Karpas-422 (cell line): ENCODE measurements at regions not wholly inside any gene's neighbourhood (a gene's known extent, or its start where the extent isn't known, plus 50 kb on each side); places are given as distances from the start of the nearest gene placed in this dataset.

Source experiments
- DNase-seq: peaks from one replicate; pipeline ENCODE4 v3.0.0-alpha.2; 2015
- H2AFZ ChIP-seq: fragments of 200-600 bp; sonication (generic); 2 replicates; pipeline ENCODE4 v1.6.1; 2014; ENCODE audit warnings: antibody characterized with exemption, low read length, mixed read lengths
- H3K27ac ChIP-seq: fragments of 200-600 bp; sonication (generic); 2 replicates; pipeline ENCODE4 v1.5.1; 2014; ENCODE audit warnings: mild to moderate bottlenecking, low read length, moderate library complexity
- H3K27me3 ChIP-seq: fragments of 200-600 bp; sonication (generic); 2 replicates; pipeline ENCODE4 v1.6.1; 2014; ENCODE audit warnings: low read length, mixed read lengths
- H3K36me3 ChIP-seq: fragments of 200-600 bp; sonication (generic); 2 replicates; pipeline ENCODE4 v1.6.1; 2014; ENCODE audit warnings: low read length, mixed read lengths; ENCODE audit not compliant: insufficient read depth
- H3K4me1 ChIP-seq: fragments of 200-600 bp; sonication (generic); 2 replicates; pipeline ENCODE4 v1.6.1; 2014; ENCODE audit warnings: mild to moderate bottlenecking, low read length, mixed read lengths
- H3K4me2 ChIP-seq: fragments of 200-600 bp; sonication (generic); 2 replicates; pipeline ENCODE4 v1.6.1; 2014; ENCODE audit warnings: low read length, low read depth, mild to moderate bottlenecking; ENCODE audit not compliant: poor library complexity, severe bottlenecking
- H3K4me3 ChIP-seq: fragments of 200-600 bp; sonication (generic); 2 replicates; pipeline ENCODE4 v1.5.1; 2014; ENCODE audit warnings: mild to moderate bottlenecking, antibody characterized with exemption, low read length, mixed read lengths
- H3K79me2 ChIP-seq: fragments of 200-600 bp; sonication (generic); 2 replicates; pipeline ENCODE4 v1.6.1; 2014; ENCODE audit warnings: mild to moderate bottlenecking, low read length, mixed read lengths
- H3K9ac ChIP-seq: fragments of 200-600 bp; sonication (generic); 2 replicates; pipeline ENCODE4 v1.6.0; 2014; ENCODE audit warnings: low read length
- H3K9me2 ChIP-seq: fragments of 200-600 bp; sonication (generic), shearing (Covaris generic); replicated peaks from 2 replicates; pipeline ENCODE4 v1.6.0; 2014; ENCODE audit warnings: mild to moderate bottlenecking, low read length, moderate library complexity; ENCODE audit not compliant: insufficient read depth
- H3K9me3 ChIP-seq: fragments of 300-700, 200-600 bp; sonication (generic); 2 replicates; pipeline ENCODE4 v1.6.1; 2014; ENCODE audit warnings: low read length, mixed read lengths
- H4K20me1 ChIP-seq: fragments of 200-600 bp; sonication (generic); 2 replicates; pipeline ENCODE4 v1.6.1; 2014; ENCODE audit warnings: mild to moderate bottlenecking, antibody characterized with exemption, low read length, low read depth; ENCODE audit not compliant: insufficient read depth

- Histone ChIP-seq H3K27ac (no peak overlapping the region), H3K9me2 (no peaks in the 10 kb centered on the region), H3K9ac (no peak overlapping the region), H3K4me3 (no peak overlapping the region), H3K9me3 (no peaks in the 10 kb centered on the region), H4K20me1 (no peaks in the 10 kb centered on the region), H3K4me1 (no peaks in the 10 kb centered on the region), H3K36me3 (no peaks in the 10 kb centered on the region), H3K79me2 (no peaks in the 10 kb centered on the region), H3K27me3 (no peaks in the 10 kb centered on the region), H2AFZ (no peak overlapping the region), H3K4me2 (no peak overlapping the region)
- no peak for DNase-seq
These were observed 1674.9 kb downstream of the HACE1 start for GRCh38 chr6:103184776-103185175.

- no peak overlapping the region for H3K4me3 ChIP-seq
- no peak overlapping the region for H3K4me2 ChIP-seq
- no peaks in the 10 kb centered on the region for H4K20me1 ChIP-seq
- H3K27me3 ChIP-seq, result no peaks in the 10 kb centered on the region
- H3K79me2 ChIP-seq, result no peaks in the 10 kb centered on the region
- H3K27ac ChIP-seq, result no peak overlapping the region
- H3K9me2 ChIP-seq, result no peaks in the 10 kb centered on the region
- no peaks in the 10 kb centered on the region for H3K36me3 ChIP-seq
- no peaks in the 10 kb centered on the region for H3K9me3 ChIP-seq
- no peak overlapping the region for H3K9ac ChIP-seq
- no peaks in the 10 kb centered on the region for H3K4me1 ChIP-seq
- no peak overlapping the region for H2AFZ ChIP-seq
- no peak for DNase-seq
These were observed 1675.8 kb downstream of the HACE1 start for GRCh38 chr6:103183831-103184411.

- no peaks in the 10 kb centered on the region for H4K20me1 ChIP-seq
- H3K4me2 ChIP-seq, result no peak overlapping the region
- no peaks in the 10 kb centered on the region for H3K79me2 ChIP-seq
- no peaks in the 10 kb centered on the region for H3K4me1 ChIP-seq
- H3K9me2 ChIP-seq, result no peaks in the 10 kb centered on the region
- no peak for DNase-seq
- no peak overlapping the region for H3K27ac ChIP-seq
- H2AFZ ChIP-seq, result no peak overlapping the region
- no peaks in the 10 kb centered on the region for H3K36me3 ChIP-seq
- H3K27me3 ChIP-seq, result no peaks in the 10 kb centered on the region; the same call in 1 of the 2 replicates
- H3K4me3 ChIP-seq, result no peak overlapping the region
- no peak overlapping the region for H3K9ac ChIP-seq
- no peaks in the 10 kb centered on the region; the same call in 1 of the 2 replicates for H3K9me3 ChIP-seq
These were observed 1681.5 kb downstream of the HACE1 start for GRCh38 chr6:103178193-103178592.

GRCh38 chr6:103177791-103178190, 1681.9 kb downstream of the HACE1 start:
- no peaks in the 10 kb centered on the region for H3K9me2 ChIP-seq
- DNase-seq, result no peak
- H3K79me2 ChIP-seq, result no peaks in the 10 kb centered on the region
- no peak overlapping the region for H3K9ac ChIP-seq
- H3K4me1 ChIP-seq, result no peaks in the 10 kb centered on the region
- H3K9me3 ChIP-seq, result no peaks in the 10 kb centered on the region; the same call in 1 of the 2 replicates
- no peak overlapping the region for H3K4me3 ChIP-seq
- H4K20me1 ChIP-seq, result no peaks in the 10 kb centered on the region
- H3K27me3 ChIP-seq, result no peaks in the 10 kb centered on the region; the same call in 1 of the 2 replicates
- H2AFZ ChIP-seq, result no peak overlapping the region
- no peak overlapping the region for H3K4me2 ChIP-seq
- no peak overlapping the region for H3K27ac ChIP-seq
- no peaks in the 10 kb centered on the region for H3K36me3 ChIP-seq

GRCh38 chr6:103175056-103175455, 1684.7 kb downstream of the HACE1 start:
- Histone ChIP-seq H3K27ac (no peak overlapping the region), H3K4me1 (no peaks in the 10 kb centered on the region), H3K36me3 (no peaks in the 10 kb centered on the region), H3K4me3 (no peak overlapping the region), H3K79me2 (no peaks in the 10 kb centered on the region), H3K9ac (no peak overlapping the region), H3K27me3 (no peaks in the 10 kb centered on the region; the same call in 1 of the 2 replicates), H3K9me2 (no peaks in the 10 kb centered on the region), H2AFZ (no peak overlapping the region), H3K9me3 (no peaks in the 10 kb centered on the region; the same call in 1 of the 2 replicates), H4K20me1 (no peaks in the 10 kb centered on the region), H3K4me2 (no peak overlapping the region)
- DNase-seq, result no peak

- H3K9ac ChIP-seq, result no peak overlapping the region
- H3K36me3 ChIP-seq, result no peaks in the 10 kb centered on the region
- no peak overlapping the region for H3K27ac ChIP-seq
- no peaks in the 10 kb centered on the region for H3K27me3 ChIP-seq
- no peaks in the 10 kb centered on the region for H3K9me2 ChIP-seq
- no peaks in the 10 kb centered on the region for H3K4me1 ChIP-seq
- DNase-seq, result no peak
- H3K79me2 ChIP-seq, result no peaks in the 10 kb centered on the region
- no peak overlapping the region for H3K4me3 ChIP-seq
- H3K4me2 ChIP-seq, result no peak overlapping the region
- no peaks in the 10 kb centered on the region for H3K9me3 ChIP-seq
- no peaks in the 10 kb centered on the region for H4K20me1 ChIP-seq
- no peak overlapping the region for H2AFZ ChIP-seq
These were observed 1692.2 kb downstream of the HACE1 start for GRCh38 chr6:103167345-103168071.

- H3K36me3 ChIP-seq, result no peaks in the 10 kb centered on the region
These were observed 1704.7 kb downstream of the HACE1 start for GRCh38 chr6:103154779-103155572.

GRCh38 chr6:103153016-103153415, 1706.7 kb downstream of the HACE1 start:
- H3K9ac ChIP-seq, result no peak overlapping the region
- H3K4me3 ChIP-seq, result no peak overlapping the region
- H3K9me3 ChIP-seq, result no peaks in the 10 kb centered on the region
- H3K36me3 ChIP-seq, result no peaks in the 10 kb centered on the region
- H3K79me2 ChIP-seq, result no peaks in the 10 kb centered on the region
- no peak overlapping the region for H2AFZ ChIP-seq
- no peak for DNase-seq
- no peak overlapping the region for H3K27ac ChIP-seq
- no peak overlapping the region for H3K4me2 ChIP-seq
- no peaks in the 10 kb centered on the region for H4K20me1 ChIP-seq
- no peaks in the 10 kb centered on the region for H3K27me3 ChIP-seq
- H3K9me2 ChIP-seq, result no peaks in the 10 kb centered on the region
- no peaks in the 10 kb centered on the region for H3K4me1 ChIP-seq

More at GRCh38 chr6:103154779-103155572, 1704.7 kb downstream of the HACE1 start:
- H3K27me3 ChIP-seq, result no peaks in the 10 kb centered on the region
- H3K4me3 ChIP-seq, result no peak overlapping the region
- H3K27ac ChIP-seq, result no peak overlapping the region
- H3K4me1 ChIP-seq, result no peaks in the 10 kb centered on the region
- H3K4me2 ChIP-seq, result no peak overlapping the region
- no peak overlapping the region for H2AFZ ChIP-seq
- no peaks in the 10 kb centered on the region for H4K20me1 ChIP-seq
- H3K79me2 ChIP-seq, result no peaks in the 10 kb centered on the region
- H3K9me2 ChIP-seq, result no peaks in the 10 kb centered on the region
- DNase-seq, result no peak
- no peaks in the 10 kb centered on the region for H3K9me3 ChIP-seq
- H3K9ac ChIP-seq, result no peak overlapping the region
